ENCODE measurements at regions not wholly inside any gene's neighbourhood (a gene's known extent, or its start where the extent isn't known, plus 50 kb on each side); places are given as distances from the start of the nearest gene placed in this dataset.

DNA sequence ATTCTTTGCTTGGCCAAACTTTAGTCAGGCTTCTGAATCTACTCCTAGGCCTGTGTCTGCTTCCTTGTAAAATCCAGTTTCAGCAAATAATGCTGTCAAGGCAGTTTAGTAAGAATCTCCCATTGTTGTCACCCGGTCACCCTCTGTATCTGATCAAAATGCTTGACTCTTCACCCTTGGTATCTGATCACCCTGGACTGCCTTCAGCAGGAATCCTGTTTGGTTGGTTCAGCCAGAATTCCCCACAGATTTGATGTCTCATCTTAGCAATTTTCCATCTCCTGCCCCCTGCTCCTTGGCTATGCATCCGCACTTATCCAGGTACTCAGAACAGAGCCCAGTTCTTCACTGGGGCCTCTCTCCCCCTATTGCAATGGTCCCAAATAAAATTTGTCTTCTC is 172.4 kb upstream of the UBL3 start (continued):
- TF ChIP-seq ZNF473 (tag by site-specific recombination; IDR thresholded peaks at IDR 0.05): no peak

DNA sequence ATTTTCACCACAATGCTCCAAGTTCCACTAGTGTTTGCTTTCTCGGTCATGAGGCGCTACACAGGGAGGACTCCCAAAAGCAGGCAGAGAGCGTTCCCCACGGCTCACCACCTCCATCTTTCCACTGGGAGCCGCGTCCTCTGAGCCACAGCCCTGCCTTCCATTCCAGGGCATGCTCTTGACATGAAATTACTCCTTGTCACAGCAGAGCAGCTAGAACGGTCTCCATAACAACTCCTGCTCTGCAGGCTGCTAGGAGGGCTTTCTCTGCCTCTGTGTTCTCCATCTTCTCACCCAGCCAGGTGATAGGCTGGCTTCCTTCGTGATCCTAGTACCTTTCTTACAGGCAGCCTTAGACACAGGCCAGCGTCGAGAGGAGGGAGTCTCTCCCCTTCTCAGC is 171.8 kb upstream of the UBL3 start:
- POLR2A ChIA-PET: no interaction called here
- no peak overlapping the region for H3K4me3 ChIP-seq (ENCODE audit: low read depth, low read length)
- no peaks in the 10 kb centered on the region for H3K4me1 ChIP-seq (ENCODE audit: control insufficient read depth, insufficient read depth, low read length)
- TF ChIP-seq, protein P1, sequence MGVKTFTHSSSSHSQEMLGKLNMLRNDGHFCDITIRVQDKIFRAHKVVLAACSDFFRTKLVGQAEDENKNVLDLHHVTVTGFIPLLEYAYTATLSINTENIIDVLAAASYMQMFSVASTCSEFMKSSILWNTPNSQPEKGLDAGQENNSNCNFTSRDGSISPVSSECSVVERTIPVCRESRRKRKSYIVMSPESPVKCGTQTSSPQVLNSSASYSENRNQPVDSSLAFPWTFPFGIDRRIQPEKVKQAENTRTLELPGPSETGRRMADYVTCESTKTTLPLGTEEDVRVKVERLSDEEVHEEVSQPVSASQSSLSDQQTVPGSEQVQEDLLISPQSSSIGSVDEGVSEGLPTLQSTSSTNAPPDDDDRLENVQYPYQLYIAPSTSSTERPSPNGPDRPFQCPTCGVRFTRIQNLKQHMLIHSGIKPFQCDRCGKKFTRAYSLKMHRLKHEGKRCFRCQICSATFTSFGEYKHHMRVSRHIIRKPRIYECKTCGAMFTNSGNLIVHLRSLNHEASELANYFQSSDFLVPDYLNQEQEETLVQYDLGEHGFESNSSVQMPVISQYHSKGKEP (tag by site-specific recombination; IDR thresholded peaks at IDR 0.05): no peak
- TF ChIP-seq ZNF585B (tag by site-specific recombination; IDR thresholded peaks at IDR 0.05): no peak
- no peak for TF ChIP-seq ZNF621 (tag by site-specific recombination; IDR thresholded peaks at IDR 0.05)
- TF ChIP-seq GLIS1 (tag by site-specific recombination; IDR thresholded peaks at IDR 0.05): no peak
- no peak for TF ChIP-seq ZSCAN16 (tag by site-specific recombination; IDR thresholded peaks at IDR 0.05)
- TF ChIP-seq ZNF785 (tag by site-specific recombination; IDR thresholded peaks at IDR 0.05): no peak
- no peak for TF ChIP-seq ZNF404 (tag by site-specific recombination; IDR thresholded peaks at IDR 0.05)
- TF ChIP-seq ZBTB7A (tag by site-specific recombination; IDR thresholded peaks at IDR 0.05; ENCODE audit: low read depth): no peak
- no peak for TF ChIP-seq ZNF791 (tag by site-specific recombination; IDR thresholded peaks at IDR 0.05)
- TF ChIP-seq ZNF624 (tag by site-specific recombination; IDR thresholded peaks at IDR 0.05): no peak
- H3K9me3 ChIP-seq (ENCODE audit: control insufficient read depth, insufficient read depth, low read depth, low read length): no peaks in the 10 kb centered on the region
- H3K27ac ChIP-seq (ENCODE audit: extremely low read depth, low read depth, low read length): no peak overlapping the region
- CTCF ChIA-PET: interaction anchor here (0.7 kb wide), 1 partner anchor 89 kb away, joined by 3 read pairs; no protein-coding TSS in a partner anchor
- H3K36me3 ChIP-seq (ENCODE audit: control insufficient read depth in 2 of 2, insufficient read depth in 1 of 2, low read length in 2 of 2): no peaks in the 10 kb centered on the region

DNA sequence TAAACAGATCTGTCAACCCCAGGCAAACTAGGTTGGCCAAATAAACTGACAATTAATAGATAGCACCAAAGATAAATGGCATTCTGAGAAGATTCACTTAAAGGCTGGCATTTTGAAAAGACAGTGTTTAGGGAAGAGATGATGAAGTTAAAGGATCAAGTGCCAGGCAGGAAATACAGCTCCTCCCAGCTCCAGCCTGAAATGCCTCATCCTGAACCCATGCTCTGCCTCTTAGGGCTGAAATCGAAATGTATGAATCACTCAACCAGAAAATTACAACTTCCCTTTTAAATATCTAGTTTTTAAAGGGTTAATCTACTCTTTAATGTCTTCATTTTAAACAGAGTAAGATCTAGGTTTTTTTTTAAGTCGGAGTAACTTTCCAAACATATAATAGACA is 171.2 kb upstream of the UBL3 start:
- Histone ChIP-seq H3K9me3 (ENCODE audit: control insufficient read depth, insufficient read depth, low read depth, low read length) (no peaks in the 10 kb centered on the region), H3K27ac (ENCODE audit: extremely low read depth, low read depth, low read length) (no peak overlapping the region), H3K4me3 (ENCODE audit: low read depth, low read length) (no peak overlapping the region), H3K4me1 (ENCODE audit: control insufficient read depth, insufficient read depth, low read length) (no peaks in the 10 kb centered on the region), H3K36me3 (ENCODE audit: control insufficient read depth in 2 of 2, insufficient read depth in 1 of 2, low read length in 2 of 2) (no peaks in the 10 kb centered on the region)
- ChIA-PET CTCF (interaction anchor here (0.7 kb wide), 1 partner anchor 89 kb away, joined by 3 read pairs; no protein-coding TSS in a partner anchor), POLR2A (no interaction called here)
- TF ChIP-seq ZNF76 (tag by site-specific recombination; IDR thresholded peaks at IDR 0.05; ENCODE audit: borderline replicate concordance, low read depth): no peak
- TF ChIP-seq, protein P2, sequence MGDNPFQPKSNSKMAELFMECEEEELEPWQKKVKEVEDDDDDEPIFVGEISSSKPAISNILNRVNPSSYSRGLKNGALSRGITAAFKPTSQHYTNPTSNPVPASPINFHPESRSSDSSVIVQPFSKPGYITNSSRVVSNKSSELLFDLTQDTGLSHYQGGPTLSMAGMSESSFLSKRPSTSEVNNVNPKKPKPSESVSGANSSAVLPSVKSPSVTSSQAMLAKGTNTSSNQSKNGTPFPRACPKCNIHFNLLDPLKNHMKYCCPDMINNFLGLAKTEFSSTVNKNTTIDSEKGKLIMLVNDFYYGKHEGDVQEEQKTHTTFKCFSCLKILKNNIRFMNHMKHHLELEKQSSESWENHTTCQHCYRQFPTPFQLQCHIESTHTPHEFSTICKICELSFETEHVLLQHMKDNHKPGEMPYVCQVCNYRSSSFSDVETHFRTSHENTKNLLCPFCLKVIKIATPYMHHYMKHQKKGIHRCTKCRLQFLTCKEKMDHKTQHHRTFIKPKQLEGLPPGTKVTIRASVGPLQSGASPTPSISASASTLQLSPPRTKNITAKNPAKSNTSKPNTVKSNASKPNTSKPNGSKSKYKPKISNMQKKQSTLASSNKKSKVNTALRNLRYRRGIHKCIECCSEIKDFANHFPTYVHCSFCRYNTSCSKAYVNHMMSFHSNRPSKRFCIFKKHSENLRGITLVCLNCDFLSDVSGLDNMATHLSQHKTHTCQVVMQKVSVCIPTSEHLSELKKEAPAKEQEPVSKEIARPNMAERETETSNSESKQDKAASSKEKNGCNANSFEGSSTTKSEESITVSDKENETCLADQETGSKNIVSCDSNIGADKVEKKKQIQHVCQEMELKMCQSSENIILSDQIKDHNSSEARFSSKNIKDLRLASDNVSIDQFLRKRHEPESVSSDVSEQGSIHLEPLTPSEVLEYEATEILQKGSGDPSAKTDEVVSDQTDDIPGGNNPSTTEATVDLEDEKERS (tag by site-specific recombination; IDR thresholded peaks at IDR 0.05): no peak
- no peak for TF ChIP-seq ZNF416 (tag by site-specific recombination; IDR thresholded peaks at IDR 0.05)
- no peak for TF ChIP-seq KLF17 (tag by site-specific recombination; IDR thresholded peaks at IDR 0.05)
